ENCODE measurements at regions not wholly inside any gene's neighbourhood (a gene's known extent, or its start where the extent isn't known, plus 50 kb on each side); places are given as distances from the start of the nearest gene placed in this dataset.

DNA sequence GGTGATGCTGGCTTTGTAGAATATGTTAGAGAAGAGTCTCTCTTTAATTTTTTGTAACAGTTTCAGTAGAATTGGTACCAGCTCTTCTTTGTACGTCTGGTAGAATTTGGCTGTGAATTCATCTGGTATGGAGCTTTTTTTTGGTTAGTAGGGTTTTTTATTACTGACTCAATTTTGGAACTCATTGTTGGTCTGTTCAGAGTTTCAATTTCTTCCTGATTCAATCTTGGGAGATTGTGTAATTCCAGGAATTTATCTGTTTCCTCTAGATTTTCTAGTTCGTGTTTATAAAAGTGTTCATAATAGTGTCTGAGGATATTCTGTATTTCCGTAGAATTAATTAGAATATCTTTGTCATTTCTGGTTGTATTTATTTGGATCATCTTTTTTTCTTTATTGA lies 943.5 kb downstream of the TRIB2 start:
- no peak overlapping the region for H3K4me3 ChIP-seq (ENCODE audit: extremely low read depth in 1 of 4, insufficient read depth in 2 of 4, low read depth in 3 of 4, low read length in 4 of 4)
- no peak overlapping the region for H4K5ac ChIP-seq (ENCODE audit: insufficient read length, low read depth, low read length)
- no peak overlapping the region for H2BK12ac ChIP-seq (ENCODE audit: low read depth, low read length)
- DNase-seq (ENCODE audit: low read depth in 1 of 2, low spot score in 2 of 2) (no peak), FAIRE-seq (no peak)
- no peak overlapping the region for H2BK5ac ChIP-seq (ENCODE audit: low read depth, low read length)
- H4K91ac ChIP-seq (replicated peaks; ENCODE audit: insufficient read length, low read length) = no peak overlapping the region
- H3K18ac ChIP-seq (ENCODE audit: extremely low read depth, low read length) = no peak overlapping the region
- no peaks in the 10 kb centered on the region for H4K20me1 ChIP-seq (replicated peaks in 1 of 2; ENCODE audit: control insufficient read depth in 1 of 2, insufficient read depth in 2 of 2, low read length in 2 of 2)
- CTCF ChIA-PET (ENCODE audit: partially characterized antibody) = no interaction called here
- H3K23ac ChIP-seq (ENCODE audit: insufficient read length) = no peak overlapping the region
- no peak overlapping the region for H3K4ac ChIP-seq (replicated peaks; ENCODE audit: insufficient read length, low read depth, low read length)
- no peak overlapping the region for H3K14ac ChIP-seq (ENCODE audit: insufficient read length)
- H3K23me2 ChIP-seq (ENCODE audit: low read depth, low read length) = no peaks in the 10 kb centered on the region
- H2BK120ac ChIP-seq (replicated peaks; ENCODE audit: low read depth, low read length) = no peak overlapping the region
- no peak overlapping the region for H2BK20ac ChIP-seq (ENCODE audit: low read length)
- no peaks in the 10 kb centered on the region for H3K27me3 ChIP-seq (replicated peaks in 1 of 4; ENCODE audit: control insufficient read depth in 3 of 4, extremely low read depth in 1 of 4, insufficient read depth in 3 of 4, low read length in 3 of 4)
- no peaks in the 10 kb centered on the region for H3K79me1 ChIP-seq (ENCODE audit: low read depth, low read length)
- no peaks in the 10 kb centered on the region for H3K36me3 ChIP-seq (ENCODE audit: control insufficient read depth in 2 of 4, insufficient read depth in 4 of 4, low read length in 3 of 4)
- no peak overlapping the region for H2AFZ ChIP-seq (ENCODE audit: low read length)
- no peaks in the 10 kb centered on the region for H3K79me2 ChIP-seq (ENCODE audit: control insufficient read depth in 1 of 2, insufficient read depth in 2 of 2, low read length in 2 of 2)
- no peaks in the 10 kb centered on the region; a peak in 1 of 4 replicates for H3K9me3 ChIP-seq (ENCODE audit: insufficient read depth in 2 of 2, low read depth in 1 of 2, low read length in 1 of 2)
- H4K8ac ChIP-seq (ENCODE audit: extremely low read depth, insufficient read depth, low read length) = no peak overlapping the region
- WGBS, 2 experiments (ENCODE audit: extremely low coverage in 1 of 2, insufficient coverage in 1 of 2, insufficient read length in 1 of 2, insufficient replicate concordance in 2 of 2, low coverage in 1 of 2, low lambda C conversion rate in 2 of 2, missing lambda C conversion rate in 1 of 2) = 93% methylated on average over 3 of the region's 3 CpGs; no CpG with 5 or more reads in 1 of the 2 experiments
- POLR2A ChIA-PET (ENCODE audit: partially characterized antibody) = no interaction called here
- no peak overlapping the region for H3K9ac ChIP-seq (replicated peaks in 1 of 4; ENCODE audit: extremely low read depth in 1 of 4, low read depth in 3 of 4, low read length in 3 of 4)
- H3K4me1 ChIP-seq (replicated peaks in 1 of 4; ENCODE audit: control insufficient read depth in 3 of 4, insufficient read depth in 4 of 4, low read length in 3 of 4) = no peaks in the 10 kb centered on the region
- no peak overlapping the region for H3K4me2 ChIP-seq (ENCODE audit: insufficient read depth in 1 of 2, low read depth in 2 of 2, low read length in 2 of 2)
- no peak overlapping the region for H3K56ac ChIP-seq (replicated peaks; ENCODE audit: insufficient read length, low read depth, low read length)
- H3K27ac ChIP-seq (ENCODE audit: low read depth, low read length) = no peak overlapping the region
- H2AK5ac ChIP-seq (ENCODE audit: low read depth, low read length) = no peak overlapping the region
- H2BK15ac ChIP-seq (ENCODE audit: low read length) = no peak overlapping the region
- TF ChIP-seq CREB1 (IDR thresholded peaks at IDR 0.05) (no peak), KDM1A (IDR thresholded peaks at IDR 0.05; ENCODE audit: borderline replicate concordance, low read length) (no peak), EP300 (IDR thresholded peaks at IDR 0.05; ENCODE audit: borderline replicate concordance in 1 of 2, low read depth in 2 of 2, low read length in 2 of 2) (no peak), JUND (IDR thresholded peaks at IDR 0.05; ENCODE audit: low read length) (no peak), SIRT6 (IDR thresholded peaks at IDR 0.05; ENCODE audit: low read length) (no peak), PHF8 (conservative IDR thresholded peaks at IDR 0.05; ENCODE audit: low read depth, low read length) (no peak), HDAC2 (IDR thresholded peaks at IDR 0.05; ENCODE audit: borderline replicate concordance in 1 of 2, low read depth in 2 of 2, low read length in 2 of 2) (no peak), SIN3A (conservative IDR thresholded peaks at IDR 0.05 in 1 of 2, IDR thresholded peaks at IDR 0.05 in 1 of 2; ENCODE audit: low read depth in 1 of 2, low read length in 2 of 2) (no peak), CEBPB (IDR thresholded peaks at IDR 0.05; ENCODE audit: low read depth, low read length) (no peak), BACH1 (IDR thresholded peaks at IDR 0.05; ENCODE audit: low read length) (no peak), SIX5 (IDR thresholded peaks at IDR 0.05; ENCODE audit: low read depth, low read length) (no peak), NANOG (IDR thresholded peaks at IDR 0.05; ENCODE audit: insufficient read depth, low read depth, low read length, poor library complexity, severe bottlenecking) (no peak), TEAD4 (IDR thresholded peaks at IDR 0.05; ENCODE audit: low read depth, low read length) (no peak)
- TF ChIP-seq, protein P1, sequence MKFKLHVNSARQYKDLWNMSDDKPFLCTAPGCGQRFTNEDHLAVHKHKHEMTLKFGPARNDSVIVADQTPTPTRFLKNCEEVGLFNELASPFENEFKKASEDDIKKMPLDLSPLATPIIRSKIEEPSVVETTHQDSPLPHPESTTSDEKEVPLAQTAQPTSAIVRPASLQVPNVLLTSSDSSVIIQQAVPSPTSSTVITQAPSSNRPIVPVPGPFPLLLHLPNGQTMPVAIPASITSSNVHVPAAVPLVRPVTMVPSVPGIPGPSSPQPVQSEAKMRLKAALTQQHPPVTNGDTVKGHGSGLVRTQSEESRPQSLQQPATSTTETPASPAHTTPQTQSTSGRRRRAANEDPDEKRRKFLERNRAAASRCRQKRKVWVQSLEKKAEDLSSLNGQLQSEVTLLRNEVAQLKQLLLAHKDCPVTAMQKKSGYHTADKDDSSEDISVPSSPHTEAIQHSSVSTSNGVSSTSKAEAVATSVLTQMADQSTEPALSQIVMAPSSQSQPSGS (IDR thresholded peaks at IDR 0.05; ENCODE audit: low read length) = no peak

Measured in H1 (cell line).